ENCODE measurements at regions not wholly inside any gene's neighbourhood (a gene's known extent, or its start where the extent isn't known, plus 50 kb on each side); places are given as distances from the start of the nearest gene placed in this dataset.

- DNase-seq (ENCODE audit: low read depth) = no peak
Observed at GRCh38 chr3:152719264-152719663, 115.7 kb upstream of the P2RY1 start.

GRCh38 chr3:152720951-152721718 lies 113.8 kb upstream of the P2RY1 start:
- no peak for DNase-seq (ENCODE audit: low read depth)

- DNase-seq (ENCODE audit: low read depth) = no peak
Observed at GRCh38 chr3:152724270-152724669, 110.7 kb upstream of the P2RY1 start.

GRCh38 chr3:152728231-152728980 lies 106.5 kb upstream of the P2RY1 start:
- DNase-seq (ENCODE audit: low read depth) = no peak

GRCh38 chr3:152729906-152730305 lies 105.0 kb upstream of the P2RY1 start:
- DNase-seq (ENCODE audit: low read depth) = no peak

- no peak for DNase-seq (ENCODE audit: low read depth)
Observed at GRCh38 chr3:152731511-152731910, 103.4 kb upstream of the P2RY1 start.

- no peak for DNase-seq (ENCODE audit: low read depth)
Observed at GRCh38 chr3:152733584-152734119, 101.3 kb upstream of the P2RY1 start.

GRCh38 chr3:152737021-152737908 lies 97.7 kb upstream of the P2RY1 start:
- DNase-seq (ENCODE audit: low read depth) = no peak

- DNase-seq (ENCODE audit: low read depth) = no peak
Observed at GRCh38 chr3:152738656-152739055, 96.3 kb upstream of the P2RY1 start.

GRCh38 chr3:152742368-152743347 lies 92.3 kb upstream of the P2RY1 start:
- no peak for DNase-seq (ENCODE audit: low read depth)

GRCh38 chr3:152745646-152746045 lies 89.3 kb upstream of the P2RY1 start:
- no peak for DNase-seq (ENCODE audit: low read depth)

GRCh38 chr3:152754303-152754702 lies 80.6 kb upstream of the P2RY1 start:
- DNase-seq (ENCODE audit: low read depth) = no peak

GRCh38 chr3:152756807-152757206 lies 78.1 kb upstream of the P2RY1 start:
- no peak for DNase-seq (ENCODE audit: low read depth)

GRCh38 chr3:152760024-152760563 lies 74.8 kb upstream of the P2RY1 start:
- DNase-seq (ENCODE audit: low read depth) = no peak

- DNase-seq (ENCODE audit: low read depth) = no peak
Observed at GRCh38 chr3:152760591-152760990, 74.3 kb upstream of the P2RY1 start.

- no peak for DNase-seq (ENCODE audit: low read depth)
Observed at GRCh38 chr3:152768478-152768877, 66.5 kb upstream of the P2RY1 start.

- DNase-seq (ENCODE audit: low read depth) = no peak
Observed at GRCh38 chr3:152769523-152769922, 65.4 kb upstream of the P2RY1 start.

GRCh38 chr3:152770296-152770695 lies 64.6 kb upstream of the P2RY1 start:
- DNase-seq (ENCODE audit: low read depth) = no peak

GRCh38 chr3:152771120-152771519 lies 63.8 kb upstream of the P2RY1 start:
- DNase-seq (ENCODE audit: low read depth) = no peak

- DNase-seq (ENCODE audit: low read depth) = no peak
Observed at GRCh38 chr3:152772674-152773225, 62.2 kb upstream of the P2RY1 start.
